Lung (tissue), 11 donors: ENCODE measurements at regions not wholly inside any gene's neighbourhood (a gene's known extent, or its start where the extent isn't known, plus 50 kb on each side); places are given as distances from the start of the nearest gene placed in this dataset.

Source experiments
- ATAC-seq: fragments of 200-7000 bp; cut with Tn5 transposase; one replicate; pipeline ENCODE4 v1.9.1; 2020; ENCODE audit warnings: moderate number of reproducible peaks; ENCODE audit not compliant: insufficient read depth, low FRiP score
- DNase-seq, 3 donors: peaks; one replicate each; pipeline ENCODE4 v3.0.0-alpha.2; 2013 to 2017
- H3K27ac ChIP-seq, 2 donors: one replicate each; pipeline ENCODE4 v1.5.1; 2013; ENCODE audit warnings: mild to moderate bottlenecking in 2 of 2, moderate library complexity in 2 of 2, control low read depth in 1 of 2, inconsistent platforms in 1 of 2, low read depth in 1 of 2, low read length in 1 of 2
- H3K27me3 ChIP-seq, 3 donors: one replicate each; pipeline ENCODE4 v1.5.1; 2013; ENCODE audit warnings: low read length in 2 of 3; ENCODE audit not compliant: control insufficient read depth in 3 of 3, insufficient read depth in 3 of 3
- H3K36me3 ChIP-seq, 4 donors: one replicate each; pipeline ENCODE4 v1.5.1; 2013; ENCODE audit warnings: low read length in 4 of 4, mild to moderate bottlenecking in 1 of 4, moderate library complexity in 1 of 4; ENCODE audit not compliant: control insufficient read depth in 4 of 4, insufficient read depth in 4 of 4
- H3K4me1 ChIP-seq, 5 donors: one replicate each; pipeline ENCODE4 v1.5.1; 2013; ENCODE audit warnings: low read length in 5 of 5, mild to moderate bottlenecking in 2 of 5, moderate library complexity in 1 of 5; ENCODE audit not compliant: control insufficient read depth in 5 of 5, insufficient read depth in 5 of 5
- H3K4me3 ChIP-seq: one replicate; pipeline ENCODE4 v1.5.1; 2013; ENCODE audit warnings: mild to moderate bottlenecking, control low read depth, moderate library complexity
- H3K9ac ChIP-seq, 2 donors: one replicate each; pipeline ENCODE4 v1.5.1; 2013; ENCODE audit warnings: low read length in 2 of 2, control low read depth in 1 of 2; ENCODE audit not compliant: insufficient read depth in 1 of 2
- H3K9me3 ChIP-seq, 4 donors: one replicate each; pipeline ENCODE4 v1.5.1; 2013; ENCODE audit warnings: low read length in 3 of 4, mild to moderate bottlenecking in 1 of 4, moderate library complexity in 1 of 4; ENCODE audit not compliant: control insufficient read depth in 4 of 4, insufficient read depth in 3 of 4
- CTCF ChIP-seq: IDR thresholded peaks from 2 replicates; pipeline ENCODE4 v1.5.1; 2012; ENCODE audit warnings: mild to moderate bottlenecking; ENCODE audit errors: control extremely low read depth, extremely low read depth
- WGBS, 2 donors: extraction: QIAGEN DNeasy Blood & Tissue Kit; methylation state at CpG; one replicate each; pipeline ENCODE4 v1.1.7; 2013; 5-methylcytosine and 5-hydroxymethylcytosine counted together
- donor health status: control.
- donor health status: control.
- donor health status: Bipolar disorder and iron deficiency.
- donor health status: healthy.
- donor health status: DM: yes; HTN: yes; CAD: no.

DNA sequence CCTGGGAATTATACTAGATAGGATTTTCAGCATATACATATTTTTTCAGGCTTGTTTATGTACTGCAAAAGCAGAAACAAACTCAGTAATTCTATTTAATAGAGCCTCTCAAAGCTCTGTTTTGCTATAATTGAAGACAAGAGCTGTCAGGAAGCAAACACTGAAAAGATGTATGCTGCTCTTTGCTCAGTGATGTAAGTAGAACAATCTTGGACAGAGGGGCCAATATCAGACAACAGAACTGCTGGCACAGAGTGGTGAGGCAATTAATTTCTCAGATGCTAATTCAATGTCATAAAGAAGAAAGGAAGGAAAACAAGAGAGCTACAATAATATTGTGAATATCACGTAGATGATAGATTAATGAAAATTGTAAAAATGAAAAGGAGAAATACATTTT lies 663.3 kb upstream of the ADGRB3 start:
- no peak for DNase-seq
- H3K4me1 ChIP-seq: no peaks in the 10 kb centered on the region
- no peaks in the 10 kb centered on the region for H3K27me3 ChIP-seq
- no peak overlapping the region for H3K4me3 ChIP-seq
- H3K36me3 ChIP-seq: no peaks in the 10 kb centered on the region
- H3K9ac ChIP-seq: no peak overlapping the region
- TF ChIP-seq CTCF: no peak
- WGBS, 2 donors: 85 to 87% methylated on average over 1 of the region's 1 CpG
- no peak for ATAC-seq
- H3K9me3 ChIP-seq: no peaks in the 10 kb centered on the region
- H3K27ac ChIP-seq: no peak overlapping the region

DNA sequence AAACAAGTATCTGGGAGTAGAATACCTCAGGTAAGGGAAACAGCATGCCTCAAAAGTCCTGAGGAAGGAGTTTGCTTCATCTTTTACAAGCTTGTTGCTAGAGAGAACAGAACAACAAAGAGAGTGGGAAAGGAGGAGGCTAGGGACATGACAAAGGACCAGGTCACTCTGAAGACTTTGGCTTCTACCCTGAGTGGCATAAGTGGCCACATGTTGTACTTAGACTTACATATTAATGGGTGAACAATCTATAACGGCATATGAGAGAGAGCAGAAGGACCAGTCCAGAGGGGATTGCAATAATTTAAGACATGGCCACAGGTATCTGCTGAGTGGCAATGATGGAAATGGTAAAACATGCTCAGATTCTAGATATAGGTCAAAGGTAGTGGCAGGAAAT lies 668.3 kb upstream of the ADGRB3 start:
- H3K9ac ChIP-seq: no peak overlapping the region
- H3K4me1 ChIP-seq: no peaks in the 10 kb centered on the region
- H3K27ac ChIP-seq: no peak overlapping the region
- TF ChIP-seq CTCF: no peak
- no peaks in the 10 kb centered on the region for H3K9me3 ChIP-seq
- ATAC-seq (peak; percentile 53), DNase-seq (no peak)
- no peaks in the 10 kb centered on the region for H3K36me3 ChIP-seq
- H3K4me3 ChIP-seq: no peak overlapping the region
- WGBS, 2 donors: 88 to 90% methylated on average over 1 of the region's 1 CpG
- H3K27me3 ChIP-seq: no peaks in the 10 kb centered on the region

DNA sequence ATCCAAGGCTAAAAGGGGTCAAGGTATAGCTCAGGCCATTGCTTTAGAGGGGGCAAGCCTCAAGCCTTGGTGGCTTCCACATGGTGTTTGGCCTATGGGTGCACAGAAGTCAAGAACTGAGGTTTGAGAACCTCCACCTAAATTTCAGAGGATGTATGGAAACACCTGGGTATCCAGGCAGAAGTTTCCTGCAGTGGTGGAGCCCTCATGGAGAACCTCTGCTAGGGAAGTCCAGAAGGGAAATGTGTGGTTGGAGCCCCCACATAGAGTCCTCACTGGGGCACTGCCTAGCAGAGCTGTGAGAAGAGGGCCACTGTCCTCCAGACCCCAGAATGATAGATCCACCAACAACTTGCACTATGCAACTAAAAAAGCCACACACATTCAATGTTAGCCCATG lies 678.7 kb upstream of the ADGRB3 start:
- DNase-seq (no peak), ATAC-seq (no peak)
- TF ChIP-seq CTCF: no peak
- Histone ChIP-seq H3K9ac (no peak overlapping the region), H3K4me1 (no peaks in the 10 kb centered on the region), H3K27me3 (no peaks in the 10 kb centered on the region), H3K4me3 (no peak overlapping the region), H3K36me3 (no peaks in the 10 kb centered on the region), H3K9me3 (peaks cover 0 to 7% (median 2%) of the 10 kb centered on the region in 4 donors), H3K27ac (no peak overlapping the region)

DNA sequence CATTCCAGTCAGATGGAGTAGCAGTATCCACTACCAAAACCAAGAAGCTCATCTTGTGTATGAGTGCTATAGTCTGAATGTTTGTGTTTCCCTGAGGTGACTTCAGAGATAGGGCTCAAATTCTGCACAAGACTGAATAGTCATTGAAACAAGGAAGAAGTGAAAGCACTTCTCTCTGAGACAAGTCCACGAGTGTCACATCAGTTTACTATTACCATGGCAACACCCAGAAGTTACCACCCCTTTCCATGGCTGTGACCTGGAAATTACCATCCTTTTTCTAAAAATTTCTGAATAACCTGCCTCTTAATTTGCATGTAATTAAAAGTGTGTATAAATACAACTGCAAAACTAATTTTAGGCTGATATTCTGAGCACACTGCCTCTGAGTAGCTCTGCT lies 682.1 kb upstream of the ADGRB3 start:
- DNase-seq (no peak), ATAC-seq (no peak)
- H3K9me3 ChIP-seq: peaks cover 0 to 7% (median 2%) of the 10 kb centered on the region in 4 donors
- no peaks in the 10 kb centered on the region for H3K36me3 ChIP-seq
- no peak overlapping the region for H3K27ac ChIP-seq
- TF ChIP-seq CTCF: no peak
- no peak overlapping the region for H3K4me3 ChIP-seq
- 30 to 40% methylated on average over 1 of the region's 1 CpG for WGBS, 2 donors
- no peak overlapping the region for H3K9ac ChIP-seq
- no peaks in the 10 kb centered on the region for H3K27me3 ChIP-seq
- H3K4me1 ChIP-seq: no peaks in the 10 kb centered on the region
